GM18508 (cell line): ENCODE measurements at regions not wholly inside any gene's neighbourhood (a gene's known extent, or its start where the extent isn't known, plus 50 kb on each side); places are given as distances from the start of the nearest gene placed in this dataset.

Experiments
- ATAC-seq: cut with Tn5 transposase; IDR thresholded peaks from one replicate; pipeline ENCODE4 v1.9.1; 2021; ENCODE audit warnings: moderate number of reproducible peaks; ENCODE audit not compliant: insufficient read depth, unreplicated experiment

GRCh38 chr5:4875942-4876341 lies 264.2 kb upstream of the ADAMTS16 start:
- no peak for ATAC-seq

- ATAC-seq: no peak
Observed at GRCh38 chr5:4876804-4877203, 263.3 kb upstream of the ADAMTS16 start.

GRCh38 chr5:4877579-4877978 lies 262.6 kb upstream of the ADAMTS16 start:
- no peak for ATAC-seq

- ATAC-seq: no peak
Observed at GRCh38 chr5:4879075-4879474, 261.1 kb upstream of the ADAMTS16 start.

- no peak for ATAC-seq
Observed at GRCh38 chr5:4879693-4880303, 260.3 kb upstream of the ADAMTS16 start.

GRCh38 chr5:4880304-4880741 lies 259.8 kb upstream of the ADAMTS16 start:
- no peak for ATAC-seq

- no peak for ATAC-seq
Observed at GRCh38 chr5:4881366-4882002, 258.6 kb upstream of the ADAMTS16 start.

- ATAC-seq: no peak
Observed at GRCh38 chr5:4882186-4882585, 257.9 kb upstream of the ADAMTS16 start.

GRCh38 chr5:4883360-4883759 lies 256.8 kb upstream of the ADAMTS16 start:
- no peak for ATAC-seq

GRCh38 chr5:4893063-4893744 lies 246.9 kb upstream of the ADAMTS16 start:
- no peak for ATAC-seq

GRCh38 chr5:4896328-4896727 lies 243.8 kb upstream of the ADAMTS16 start:
- no peak for ATAC-seq

- ATAC-seq: no peak
Observed at GRCh38 chr5:4901305-4901811, 238.8 kb upstream of the ADAMTS16 start.

GRCh38 chr5:4901924-4902323 lies 238.2 kb upstream of the ADAMTS16 start:
- ATAC-seq: no peak

- ATAC-seq: no peak
Observed at GRCh38 chr5:4905674-4906520, 234.2 kb upstream of the ADAMTS16 start.

GRCh38 chr5:4906786-4907185 lies 233.3 kb upstream of the ADAMTS16 start:
- no peak for ATAC-seq

GRCh38 chr5:4907571-4907970 lies 232.6 kb upstream of the ADAMTS16 start:
- no peak for ATAC-seq

GRCh38 chr5:4909086-4909485 lies 231.0 kb upstream of the ADAMTS16 start:
- ATAC-seq: no peak

GRCh38 chr5:4911646-4912403 lies 228.3 kb upstream of the ADAMTS16 start:
- ATAC-seq: no peak

- no peak for ATAC-seq
Observed at GRCh38 chr5:4921929-4922328, 218.2 kb upstream of the ADAMTS16 start.

GRCh38 chr5:4924577-4924976 lies 215.6 kb upstream of the ADAMTS16 start:
- no peak for ATAC-seq
